ENCODE measurements at regions not wholly inside any gene's neighbourhood (a gene's known extent, or its start where the extent isn't known, plus 50 kb on each side); places are given as distances from the start of the nearest gene placed in this dataset.

- TF ChIP-seq CTCF (CRISPR knock-in tag; IDR thresholded peaks at IDR 0.05) = no peak
- no peak for TF ChIP-seq ZFP36 (IDR thresholded peaks at IDR 0.05; ENCODE audit: borderline replicate concordance, low read depth, low read length, partially characterized antibody)
- TF ChIP-seq TGIF2 (CRISPR knock-in tag; IDR thresholded peaks at IDR 0.05) = no peak
- TF ChIP-seq MYNN (CRISPR knock-in tag; IDR thresholded peaks at IDR 0.05; ENCODE audit: low read depth) = no peak
- TF ChIP-seq ZNF552 (CRISPR knock-in tag; IDR thresholded peaks at IDR 0.05; ENCODE audit: borderline replicate concordance) = no peak
Observed at GRCh38 chr9:777978-778377, 63.5 kb upstream of the DMRT1 start.

Data from HepG2 (cell line).